Uterus (tissue), 2 donors: ENCODE measurements at regions not wholly inside any gene's neighbourhood (a gene's known extent, or its start where the extent isn't known, plus 50 kb on each side); places are given as distances from the start of the nearest gene placed in this dataset.

Source experiments
- POLR2A ChIP-seq, 2 donors: fragments of 450-650 bp; IDR thresholded peaks; one replicate each; pipeline ENCODE4 v1.6.1; 2016; ENCODE audit warnings: antibody characterized with exemption in 2 of 2, mild to moderate bottlenecking in 1 of 2, moderate library complexity in 1 of 2
- TF ChIP-seq, protein P1 (sequence below), 4 experiments: fragments of 200-600 bp in 2 of 4; fragments of 450-650 bp in 2 of 4; sonication (generic) in 2 of 4; IDR thresholded peaks; one replicate each; pipeline ENCODE4 v1.5.1; 2016 to 2019; ENCODE audit warnings: antibody characterized with exemption in 4 of 4, mild to moderate bottlenecking in 2 of 4, moderate library complexity in 1 of 4

DNA sequence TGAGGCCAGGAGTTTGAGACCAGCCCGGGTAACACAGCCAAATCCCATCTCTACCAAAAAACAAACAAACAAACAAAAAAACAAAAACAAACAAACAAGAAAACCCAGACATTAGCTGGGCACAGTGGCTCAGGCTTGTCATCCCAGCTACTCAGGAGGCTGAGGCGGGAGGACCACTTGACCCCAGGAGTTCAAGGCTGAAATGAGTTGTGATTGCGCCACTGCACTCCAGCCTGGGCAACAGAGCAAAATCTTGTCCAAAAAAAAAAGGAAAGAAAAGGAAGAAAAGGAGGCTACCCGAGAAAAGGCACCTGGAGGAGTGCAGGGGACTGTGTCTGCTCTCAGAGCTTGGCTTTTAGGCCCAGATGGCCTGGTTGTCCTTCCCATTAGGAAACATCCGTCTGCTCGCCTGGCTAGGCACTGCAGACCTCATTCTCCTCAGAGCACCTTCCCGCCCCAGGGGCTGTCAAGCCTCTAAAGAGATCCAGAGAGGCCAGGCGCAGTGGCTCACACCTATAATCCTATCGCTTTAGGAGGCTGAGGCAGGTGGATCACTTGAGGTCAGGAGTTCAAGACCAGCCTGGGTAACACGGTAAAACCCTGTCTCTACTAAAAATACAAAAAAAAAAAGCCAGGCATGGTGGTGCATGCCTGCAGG lies 185.3 kb upstream of the IER5L start:
- TF ChIP-seq, protein P1, sequence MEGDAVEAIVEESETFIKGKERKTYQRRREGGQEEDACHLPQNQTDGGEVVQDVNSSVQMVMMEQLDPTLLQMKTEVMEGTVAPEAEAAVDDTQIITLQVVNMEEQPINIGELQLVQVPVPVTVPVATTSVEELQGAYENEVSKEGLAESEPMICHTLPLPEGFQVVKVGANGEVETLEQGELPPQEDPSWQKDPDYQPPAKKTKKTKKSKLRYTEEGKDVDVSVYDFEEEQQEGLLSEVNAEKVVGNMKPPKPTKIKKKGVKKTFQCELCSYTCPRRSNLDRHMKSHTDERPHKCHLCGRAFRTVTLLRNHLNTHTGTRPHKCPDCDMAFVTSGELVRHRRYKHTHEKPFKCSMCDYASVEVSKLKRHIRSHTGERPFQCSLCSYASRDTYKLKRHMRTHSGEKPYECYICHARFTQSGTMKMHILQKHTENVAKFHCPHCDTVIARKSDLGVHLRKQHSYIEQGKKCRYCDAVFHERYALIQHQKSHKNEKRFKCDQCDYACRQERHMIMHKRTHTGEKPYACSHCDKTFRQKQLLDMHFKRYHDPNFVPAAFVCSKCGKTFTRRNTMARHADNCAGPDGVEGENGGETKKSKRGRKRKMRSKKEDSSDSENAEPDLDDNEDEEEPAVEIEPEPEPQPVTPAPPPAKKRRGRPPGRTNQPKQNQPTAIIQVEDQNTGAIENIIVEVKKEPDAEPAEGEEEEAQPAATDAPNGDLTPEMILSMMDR (IDR thresholded peaks at IDR 0.05), result no peak
- no peak for TF ChIP-seq POLR2A (IDR thresholded peaks at IDR 0.05)
